Ovary (tissue), 3 donors: ENCODE measurements at regions not wholly inside any gene's neighbourhood (a gene's known extent, or its start where the extent isn't known, plus 50 kb on each side); places are given as distances from the start of the nearest gene placed in this dataset.

Source experiments
- CTCF ChIP-seq, 3 donors: fragments of 450-650 bp in 2 of 3; fragments of 200-600 bp in 1 of 3; IDR thresholded peaks; one replicate each; pipeline versions ENCODE4 v1.5.1 to v1.8.0; 2016 to 2022; ENCODE audit warnings: antibody characterized with exemption in 3 of 3, mild to moderate bottlenecking in 1 of 3
- EP300 ChIP-seq: sonication (generic); formaldehyde crosslinking; IDR thresholded peaks from one replicate; pipeline ENCODE4 v1.6.1; 2017; ENCODE audit warnings: antibody characterized with exemption
- POLR2A ChIP-seq: fragments of 450-650 bp; IDR thresholded peaks from one replicate; pipeline ENCODE4 v1.6.1; 2017; ENCODE audit warnings: antibody characterized with exemption, mild to moderate bottlenecking, moderate library complexity
- donor health status: DM: no; HTN: no; CAD: no.

GRCh38 chr12:20278276-20278675 lies 90.1 kb upstream of the PDE3A start:
- TF ChIP-seq CTCF (IDR thresholded peaks at IDR 0.05) (no peak), POLR2A (no peak), EP300 (no peak)
